Activated naive CD4-positive, alpha-beta T cell treated with anti-CD3 and anti-CD28 coated beads for 36 hours (primary cell): ENCODE measurements at regions not wholly inside any gene's neighbourhood (a gene's known extent, or its start where the extent isn't known, plus 50 kb on each side); places are given as distances from the start of the nearest gene placed in this dataset.

Experiments used
- CTCF ChIA-PET: fragments of 350-600 bp; sonication (Branson Sonifier 250); formaldehyde crosslinking; loops from one replicate; lab custom pipeline; 2021; ENCODE audit warnings: antibody characterized with exemption; lab: Charles Lee
- DNase-seq: peaks from one replicate; pipeline ENCODE4 v3.0.0-alpha.2; 2020
- H3K27ac Mint-ChIP-seq: one replicate; pipeline ENCODE4 v1.8.0; 2021; ENCODE audit warnings: mild to moderate bottlenecking, mixed read lengths
- H3K27me3 Mint-ChIP-seq: one replicate; pipeline ENCODE4 v1.8.0; 2021; ENCODE audit warnings: low read depth, mixed read lengths
- H3K36me3 Mint-ChIP-seq: one replicate; pipeline ENCODE4 v1.8.0; 2021; ENCODE audit warnings: low read depth, mixed read lengths
- H3K4me1 Mint-ChIP-seq: one replicate; pipeline ENCODE4 v1.8.0; 2021; ENCODE audit warnings: low read depth, mixed read lengths
- H3K4me3 Mint-ChIP-seq: one replicate; pipeline ENCODE4 v1.8.0; 2021; ENCODE audit warnings: mild to moderate bottlenecking, moderate library complexity, mixed read lengths
- H3K9me3 Mint-ChIP-seq: one replicate; pipeline ENCODE4 v1.8.0; 2021; ENCODE audit warnings: mixed read lengths
- intact Hi-C: fragments of 100-400 bp; cut with micrococcal nuclease; formaldehyde crosslinking; loops from one replicate; pipeline ENCODE4 v1.15.1; 2023

- Mint-ChIP-seq H3K27me3 (no peaks in the 10 kb centered on the region), H3K9me3 (no peaks in the 10 kb centered on the region), H3K4me3 (no peak overlapping the region), H3K4me1 (peaks cover 5% of the 10 kb centered on the region), H3K36me3 (no peaks in the 10 kb centered on the region), H3K27ac (no peak overlapping the region)
- CTCF ChIA-PET, result no interaction called here
- intact Hi-C loops, result no loop called here
- no peak for DNase-seq
Measured at GRCh38 chr4:176489001-176489400, 169.2 kb downstream of the SPCS3 start.

DNA sequence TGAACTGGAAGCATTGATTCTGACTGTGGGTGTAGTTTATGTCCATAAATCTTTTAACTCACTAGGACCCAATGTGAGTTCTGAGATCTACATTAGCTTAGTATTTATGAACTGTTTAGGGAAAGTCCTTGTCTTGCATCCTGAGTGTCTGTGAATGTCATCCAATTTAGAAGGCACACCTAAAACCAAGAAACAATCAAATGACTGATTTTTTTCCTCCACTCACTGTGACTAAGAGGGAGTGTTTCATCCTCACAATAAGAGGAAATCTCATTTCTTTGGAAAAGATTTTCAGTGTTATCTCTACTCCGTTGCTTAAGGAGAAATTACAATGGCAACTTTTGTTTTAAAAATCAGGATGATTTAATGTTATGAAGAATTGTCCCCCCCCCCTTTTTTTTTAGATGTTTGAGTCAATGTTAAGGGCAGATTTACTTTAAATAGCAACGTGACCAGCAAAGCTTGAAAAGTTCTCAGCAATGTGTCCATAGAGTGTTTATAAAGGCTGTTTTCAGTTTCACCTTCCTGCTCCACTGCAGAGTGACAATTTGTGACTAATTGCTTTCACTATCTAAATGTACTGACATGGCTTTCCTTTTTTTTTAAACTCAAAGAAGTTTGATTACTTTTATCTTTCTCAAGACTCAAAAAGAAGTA lies 173.0 kb downstream of the SPCS3 start:
- H3K36me3 Mint-ChIP-seq, result no peaks in the 10 kb centered on the region
- peaks cover 5% of the 10 kb centered on the region for H3K4me1 Mint-ChIP-seq
- peaks cover 2% of the 10 kb centered on the region for H3K9me3 Mint-ChIP-seq
- no peak overlapping the region for H3K27ac Mint-ChIP-seq
- no peak overlapping the region for H3K4me3 Mint-ChIP-seq
- CTCF ChIA-PET, result no interaction called here
- no peak for DNase-seq
- H3K27me3 Mint-ChIP-seq, result no peaks in the 10 kb centered on the region
- intact Hi-C loops, result loop anchor here (5.0 kb wide), 2 partner anchors 300 to 410 kb away; no protein-coding TSS in a partner anchor

DNA sequence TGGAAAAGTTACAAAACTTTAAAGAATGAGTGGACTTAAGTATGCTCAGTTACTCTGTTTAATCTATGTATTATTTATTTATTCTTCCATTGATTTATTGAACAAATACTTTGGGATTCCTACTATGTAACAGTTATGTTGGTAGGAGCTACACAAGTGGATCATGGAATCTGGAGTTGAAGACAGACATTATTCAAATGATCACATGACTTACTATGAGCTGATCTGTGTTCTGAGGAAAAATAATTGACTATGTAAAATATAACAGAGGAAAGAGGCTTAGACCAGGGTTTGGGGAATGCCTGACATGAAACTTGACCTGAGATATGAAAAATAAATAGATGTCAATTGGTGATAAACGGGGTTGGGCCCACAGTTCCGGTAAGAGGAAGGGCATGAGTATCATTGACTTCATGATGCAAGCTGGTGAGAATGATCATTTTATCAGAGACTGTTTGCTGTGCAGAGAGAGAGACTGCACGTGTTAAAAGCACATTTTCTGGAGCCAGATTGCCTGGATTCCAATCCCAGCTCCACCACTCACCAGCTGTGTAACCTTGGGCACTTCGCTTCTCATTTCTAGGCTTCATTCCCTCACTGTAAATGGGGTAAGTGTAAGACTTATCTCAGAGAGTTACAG lies 179.0 kb downstream of the SPCS3 start:
- Mint-ChIP-seq H3K36me3 (no peaks in the 10 kb centered on the region), H3K9me3 (peaks cover 2% of the 10 kb centered on the region), H3K27me3 (no peaks in the 10 kb centered on the region), H3K4me3 (no peak overlapping the region), H3K27ac (no peak overlapping the region), H3K4me1 (no peaks in the 10 kb centered on the region)
- no peak for DNase-seq
- intact Hi-C loops, result no loop called here
- CTCF ChIA-PET, result no interaction called here

GRCh38 chr4:176499518-176499917 lies 179.8 kb downstream of the SPCS3 start:
- DNase-seq, result no peak
- Mint-ChIP-seq H3K4me1 (no peaks in the 10 kb centered on the region), H3K27me3 (no peaks in the 10 kb centered on the region), H3K36me3 (no peaks in the 10 kb centered on the region), H3K4me3 (no peak overlapping the region), H3K27ac (no peak overlapping the region), H3K9me3 (peaks cover 2% of the 10 kb centered on the region)
- intact Hi-C loops, result no loop called here
- CTCF ChIA-PET, result no interaction called here

- no peaks in the 10 kb centered on the region for H3K4me1 Mint-ChIP-seq
- H3K4me3 Mint-ChIP-seq, result no peak overlapping the region
- peaks cover 2% of the 10 kb centered on the region for H3K9me3 Mint-ChIP-seq
- CTCF ChIA-PET, result no interaction called here
- intact Hi-C loops, result no loop called here
- H3K27me3 Mint-ChIP-seq, result no peaks in the 10 kb centered on the region
- DNase-seq, result no peak
- H3K36me3 Mint-ChIP-seq, result no peaks in the 10 kb centered on the region
- no peak overlapping the region for H3K27ac Mint-ChIP-seq
Measured at GRCh38 chr4:176500894-176501293, 181.1 kb downstream of the SPCS3 start.

GRCh38 chr4:176504118-176504517 lies 184.4 kb downstream of the SPCS3 start:
- no peak overlapping the region for H3K4me3 Mint-ChIP-seq
- intact Hi-C loops, result no loop called here
- no peaks in the 10 kb centered on the region for H3K36me3 Mint-ChIP-seq
- no peaks in the 10 kb centered on the region for H3K27me3 Mint-ChIP-seq
- no peak overlapping the region for H3K27ac Mint-ChIP-seq
- DNase-seq, result no peak
- no peaks in the 10 kb centered on the region for H3K4me1 Mint-ChIP-seq
- CTCF ChIA-PET, result no interaction called here
- peaks cover 2% of the 10 kb centered on the region for H3K9me3 Mint-ChIP-seq

DNA sequence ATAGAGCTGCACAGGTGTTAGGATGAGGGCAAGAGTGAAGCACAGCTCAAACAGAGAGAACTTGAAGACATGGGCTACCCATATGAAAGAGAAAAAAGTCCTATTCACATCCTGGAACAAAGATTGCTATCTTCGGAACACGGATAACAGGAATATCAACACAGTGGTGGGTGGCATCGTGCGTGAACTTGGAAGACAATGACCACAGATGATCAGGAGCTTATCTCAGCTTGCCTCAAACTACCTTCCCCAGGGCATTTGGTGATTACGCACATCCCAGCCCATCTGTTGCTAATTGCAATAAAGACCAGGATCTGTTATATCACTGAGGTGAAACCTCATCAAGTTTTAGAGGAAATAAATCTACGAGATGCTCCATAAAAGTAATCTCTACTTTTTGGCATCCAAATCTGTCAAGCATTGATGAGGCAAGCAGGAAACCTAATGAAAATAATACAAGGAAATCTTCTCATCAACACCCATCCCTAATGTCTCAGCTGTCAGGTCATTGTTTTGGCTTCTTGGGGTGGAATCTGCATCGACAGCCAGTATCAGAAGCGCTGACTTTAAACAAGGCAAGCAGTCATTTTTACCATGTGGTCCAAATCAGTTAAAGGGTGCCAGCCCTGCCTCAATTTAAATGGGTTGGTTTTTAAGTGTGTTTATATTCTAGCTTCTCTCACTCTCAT lies 188.2 kb downstream of the SPCS3 start:
- intact Hi-C loops, result no loop called here
- DNase-seq, result no peak

GRCh38 chr4:176508780-176509331 lies 189.1 kb downstream of the SPCS3 start:
- intact Hi-C loops, result no loop called here
- Mint-ChIP-seq H3K4me1 (no peaks in the 10 kb centered on the region), H3K36me3 (no peaks in the 10 kb centered on the region), H3K4me3 (no peak overlapping the region), H3K9me3 (peaks cover 2% of the 10 kb centered on the region), H3K27ac (no peak overlapping the region), H3K27me3 (no peaks in the 10 kb centered on the region)
- no peak for DNase-seq
- CTCF ChIA-PET, result interaction anchor here (1.0 kb wide), 1 partner anchor 10 kb away, joined by 3 read pairs; no protein-coding TSS in a partner anchor

More for the DNA sequence above, 188.2 kb downstream of the SPCS3 start:
- H3K27me3 Mint-ChIP-seq, result no peaks in the 10 kb centered on the region
- H3K4me3 Mint-ChIP-seq, result no peak overlapping the region
- no peak overlapping the region for H3K27ac Mint-ChIP-seq
- peaks cover 2% of the 10 kb centered on the region for H3K9me3 Mint-ChIP-seq
- no peaks in the 10 kb centered on the region for H3K4me1 Mint-ChIP-seq
- CTCF ChIA-PET, result no interaction called here
- no peaks in the 10 kb centered on the region for H3K36me3 Mint-ChIP-seq

- Mint-ChIP-seq H3K27ac (no peak overlapping the region), H3K4me3 (no peak overlapping the region), H3K4me1 (no peaks in the 10 kb centered on the region), H3K27me3 (no peaks in the 10 kb centered on the region), H3K36me3 (no peaks in the 10 kb centered on the region), H3K9me3 (peaks cover 4% of the 10 kb centered on the region)
- intact Hi-C loops, result no loop called here
- no peak for DNase-seq
- CTCF ChIA-PET, result no interaction called here
Measured at GRCh38 chr4:176525576-176525975, 205.8 kb downstream of the SPCS3 start.

- Mint-ChIP-seq H3K36me3 (no peaks in the 10 kb centered on the region), H3K27ac (no peak overlapping the region)
Measured at GRCh38 chr4:176526704-176527103, 206.9 kb downstream of the SPCS3 start.

DNA sequence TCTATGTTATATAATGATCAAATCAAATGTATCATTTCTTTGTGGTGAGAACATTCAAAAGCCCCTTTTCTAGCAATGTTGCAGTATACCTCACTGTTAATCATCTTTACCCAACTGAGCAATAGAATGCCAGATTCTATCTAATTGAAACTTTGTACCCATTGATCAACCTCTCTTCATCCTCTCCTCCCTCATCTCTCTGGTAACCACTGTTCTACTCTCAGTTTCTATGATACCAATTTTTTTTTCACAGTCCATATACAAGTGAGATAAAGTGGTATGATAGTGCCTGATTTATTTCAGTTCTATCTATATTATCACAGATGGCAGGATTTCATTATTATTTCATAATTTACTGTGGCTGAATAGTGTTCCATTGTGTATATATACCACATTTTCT lies 209.8 kb downstream of the SPCS3 start:
- Mint-ChIP-seq H3K36me3 (no peaks in the 10 kb centered on the region), H3K27me3 (no peaks in the 10 kb centered on the region)
- intact Hi-C loops, result no loop called here

More at GRCh38 chr4:176526704-176527103, 206.9 kb downstream of the SPCS3 start:
- Mint-ChIP-seq H3K4me3 (no peak overlapping the region), H3K9me3 (peaks cover 4% of the 10 kb centered on the region), H3K4me1 (no peaks in the 10 kb centered on the region), H3K27me3 (no peaks in the 10 kb centered on the region)
- no peak for DNase-seq
- intact Hi-C loops, result no loop called here
- CTCF ChIA-PET, result no interaction called here

GRCh38 chr4:176533159-176533558 lies 213.4 kb downstream of the SPCS3 start:
- intact Hi-C loops, result no loop called here
- H3K9me3 Mint-ChIP-seq, result no peaks in the 10 kb centered on the region
- H3K4me3 Mint-ChIP-seq, result no peak overlapping the region
- H3K27ac Mint-ChIP-seq, result no peak overlapping the region
- CTCF ChIA-PET, result no interaction called here
- no peaks in the 10 kb centered on the region for H3K27me3 Mint-ChIP-seq
- no peaks in the 10 kb centered on the region for H3K4me1 Mint-ChIP-seq
- DNase-seq, result no peak
- no peaks in the 10 kb centered on the region for H3K36me3 Mint-ChIP-seq

More for the DNA sequence above, 209.8 kb downstream of the SPCS3 start:
- Mint-ChIP-seq H3K4me1 (no peaks in the 10 kb centered on the region), H3K4me3 (no peak overlapping the region), H3K9me3 (no peaks in the 10 kb centered on the region), H3K27ac (no peak overlapping the region)
- CTCF ChIA-PET, result no interaction called here
- no peak for DNase-seq
